Thyroid gland (tissue), 4 donors: ENCODE measurements at regions not wholly inside any gene's neighbourhood (a gene's known extent, or its start where the extent isn't known, plus 50 kb on each side); places are given as distances from the start of the nearest gene placed in this dataset.

Experiments used
- DNase-seq, 2 donors: peaks; one replicate each; pipeline ENCODE4 v3.0.0-alpha.2; 2019
- H3K27ac ChIP-seq, 3 donors: fragments of 200-600 bp; sonication (generic); 1 replicate in 2 of 3; 2 replicates in 1 of 3; pipeline ENCODE4 v1.5.1; 2016 to 2019; ENCODE audit warnings: mild to moderate bottlenecking in 1 of 3, moderate library complexity in 1 of 3
- H3K27me3 ChIP-seq: fragments of 200-600 bp; sonication (generic); one replicate; pipeline ENCODE4 v1.5.1; 2019
- H3K36me3 ChIP-seq, 2 donors: fragments of 200-600 bp; sonication (generic); one replicate each; pipeline ENCODE4 v1.5.1; 2016 to 2019
- H3K4me1 ChIP-seq, 2 donors: fragments of 200-600 bp; sonication (generic); one replicate each; pipeline ENCODE4 v1.5.1; 2017 to 2019
- H3K4me3 ChIP-seq, 3 donors: fragments of 200-600 bp; sonication (generic); replicated peaks in 1 of 3; 1 replicate in 2 of 3; 2 replicates in 1 of 3; pipeline ENCODE4 v1.5.1; 2016; ENCODE audit warnings: mild to moderate bottlenecking in 1 of 3
- H3K9me3 ChIP-seq: fragments of 200-600 bp; sonication (generic); one replicate; pipeline ENCODE4 v1.5.1; 2017
- CTCF ChIP-seq, 6 experiments: fragments of 200-600 bp in 3 of 6; fragments of 450-650 bp in 3 of 6; sonication (generic) in 3 of 6; IDR thresholded peaks; one replicate each; pipeline ENCODE4 v1.5.1; 2016 to 2019; ENCODE audit warnings: antibody characterized with exemption in 6 of 6, mild to moderate bottlenecking in 2 of 6, inconsistent platforms in 1 of 6, moderate library complexity in 1 of 6
- POLR2A ChIP-seq, 2 donors: fragments of 450-650 bp; IDR thresholded peaks; one replicate each; pipeline ENCODE4 v1.6.1; 2017; ENCODE audit warnings: antibody characterized with exemption in 2 of 2, mild to moderate bottlenecking in 2 of 2, moderate library complexity in 1 of 2
- WGBS, 2 donors: methylation state at CpG; one replicate each; pipeline ENCODE4 v1.1.5; 2017; 5-methylcytosine and 5-hydroxymethylcytosine counted together
- intact Hi-C: fragments of 100-400 bp; cut with DNase I; formaldehyde crosslinking; loops from one replicate; pipeline ENCODE4 v1.15.1; 2023

DNA sequence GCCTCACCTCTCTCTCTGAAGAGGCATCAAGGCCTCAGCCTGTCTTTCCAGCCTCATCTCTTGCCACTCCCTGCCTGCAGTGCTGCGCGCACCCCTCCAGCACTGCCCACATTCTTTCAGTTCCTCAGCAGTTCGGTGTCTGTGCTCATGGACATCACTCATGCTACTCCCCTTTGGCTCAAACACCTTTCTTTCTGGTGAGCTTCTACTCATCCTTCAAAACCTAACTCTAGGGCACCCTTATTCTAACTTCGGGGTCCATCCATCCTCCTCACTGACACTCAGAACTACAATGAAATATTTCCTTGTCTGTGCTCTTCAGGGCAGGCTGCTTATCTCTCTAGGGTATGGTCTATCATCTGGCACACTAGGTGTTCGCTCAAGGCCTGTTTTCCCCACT, 169.9 kb upstream of the BMPER start:
- no peak overlapping the region for H3K4me3 ChIP-seq
- intact Hi-C loops = no loop called here
- WGBS, 2 donors = 98% methylated on average over 5 of the region's 5 CpGs
- no peaks in the 10 kb centered on the region for H3K36me3 ChIP-seq
- TF ChIP-seq POLR2A (IDR thresholded peaks at IDR 0.05) (no peak), CTCF (IDR thresholded peaks at IDR 0.05) (no peak)
- no peaks in the 10 kb centered on the region for H3K4me1 ChIP-seq
- no peaks in the 10 kb centered on the region for H3K27me3 ChIP-seq
- no peak overlapping the region for H3K27ac ChIP-seq
- DNase-seq = no peak
- no peaks in the 10 kb centered on the region for H3K9me3 ChIP-seq

- DNase-seq = no peak
- 81 to 88% methylated on average over 6 of the region's 6 CpGs for WGBS, 2 donors
These were observed 168.7 kb upstream of the BMPER start for GRCh38 chr7:33736521-33737221.

GRCh38 chr7:33738260-33738935, 166.9 kb upstream of the BMPER start:
- H3K27ac ChIP-seq = no peak overlapping the region
- intact Hi-C loops = no loop called here
- no peak for TF ChIP-seq CTCF (IDR thresholded peaks at IDR 0.05)
- TF ChIP-seq POLR2A (IDR thresholded peaks at IDR 0.05) = no peak
- peaks cover 3 to 6% of the 10 kb centered on the region in 2 donors for H3K4me1 ChIP-seq
- no peak for DNase-seq
- WGBS, 2 donors = 86 to 91% methylated on average over 3 of the region's 3 CpGs
- H3K9me3 ChIP-seq = no peaks in the 10 kb centered on the region
- H3K27me3 ChIP-seq = no peaks in the 10 kb centered on the region
- no peaks in the 10 kb centered on the region for H3K36me3 ChIP-seq
- H3K4me3 ChIP-seq = no peak overlapping the region

More at GRCh38 chr7:33736521-33737221, 168.7 kb upstream of the BMPER start:
- no peak overlapping the region for H3K4me3 ChIP-seq
- no peak for TF ChIP-seq POLR2A (IDR thresholded peaks at IDR 0.05)
- TF ChIP-seq CTCF (IDR thresholded peaks at IDR 0.05) = no peak
- H3K4me1 ChIP-seq = no peaks in the 10 kb centered on the region
- H3K36me3 ChIP-seq = no peaks in the 10 kb centered on the region
- H3K27ac ChIP-seq = no peak overlapping the region
- no peaks in the 10 kb centered on the region for H3K27me3 ChIP-seq
- no peaks in the 10 kb centered on the region for H3K9me3 ChIP-seq
- intact Hi-C loops = no loop called here

- H3K27me3 ChIP-seq = no peaks in the 10 kb centered on the region
- H3K4me3 ChIP-seq = no peak overlapping the region
- H3K36me3 ChIP-seq = no peaks in the 10 kb centered on the region
- 78 to 84% methylated on average over 4 of the region's 4 CpGs for WGBS, 2 donors
- intact Hi-C loops = no loop called here
- H3K4me1 ChIP-seq = peaks cover 4 to 13% of the 10 kb centered on the region in 2 donors
- H3K27ac ChIP-seq = no peak overlapping the region
- no peaks in the 10 kb centered on the region for H3K9me3 ChIP-seq
- no peak for TF ChIP-seq POLR2A (IDR thresholded peaks at IDR 0.05)
- no peak for TF ChIP-seq CTCF (IDR thresholded peaks at IDR 0.05)
- no peak for DNase-seq
These were observed 166.1 kb upstream of the BMPER start for GRCh38 chr7:33739286-33739685.

- intact Hi-C loops = no loop called here
These were observed 162.8 kb upstream of the BMPER start for GRCh38 chr7:33742521-33742920.

More at GRCh38 chr7:33742521-33742920, 162.8 kb upstream of the BMPER start:
- Histone ChIP-seq H3K27ac (no peak overlapping the region), H3K9me3 (no peaks in the 10 kb centered on the region), H3K4me1 (peaks cover 4 to 13% of the 10 kb centered on the region in 2 donors), H3K27me3 (no peaks in the 10 kb centered on the region), H3K4me3 (no peak overlapping the region), H3K36me3 (no peaks in the 10 kb centered on the region)
- no peak for TF ChIP-seq POLR2A (IDR thresholded peaks at IDR 0.05)
- no peak for DNase-seq
- WGBS, 2 donors = 79 to 82% methylated on average over 6 of the region's 6 CpGs
